ENCODE measurements at regions not wholly inside any gene's neighbourhood (a gene's known extent, or its start where the extent isn't known, plus 50 kb on each side); places are given as distances from the start of the nearest gene placed in this dataset.

DNA sequence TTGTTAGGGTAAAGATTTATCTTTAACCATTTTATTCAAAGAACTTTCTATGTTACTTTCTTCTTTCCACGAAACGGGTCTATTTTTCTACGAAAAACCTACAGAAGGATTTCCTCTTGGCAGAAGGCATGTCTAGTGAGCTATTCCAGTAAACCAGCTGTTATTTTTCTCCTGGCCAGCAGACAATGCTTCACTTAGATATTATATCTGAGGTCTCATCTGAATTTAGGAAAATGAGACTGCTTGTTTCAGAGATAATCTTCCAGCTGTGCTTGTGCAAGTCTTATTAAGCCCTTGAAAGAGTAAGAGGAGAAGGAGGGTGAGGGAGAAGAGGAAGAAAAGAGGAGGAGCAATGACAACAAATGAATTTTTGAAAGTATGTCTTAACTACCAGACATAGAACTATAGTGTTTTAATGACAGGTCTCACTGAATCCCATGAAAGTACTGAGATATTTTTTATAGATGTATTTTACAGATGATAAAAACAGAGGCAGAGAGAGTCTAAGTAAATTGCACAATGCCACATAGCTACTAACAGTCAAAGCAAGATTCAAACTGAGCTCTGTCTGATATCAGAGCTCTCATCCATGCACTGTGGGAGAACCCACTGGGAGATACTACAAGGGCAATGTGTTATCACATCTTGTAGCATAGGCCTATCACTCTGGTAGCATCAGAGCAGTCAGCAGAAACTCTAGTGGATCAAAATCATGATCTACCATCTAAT lies 54.6 kb upstream of the SAMSN1 start (continued):
- TF ChIP-seq, protein P1, sequence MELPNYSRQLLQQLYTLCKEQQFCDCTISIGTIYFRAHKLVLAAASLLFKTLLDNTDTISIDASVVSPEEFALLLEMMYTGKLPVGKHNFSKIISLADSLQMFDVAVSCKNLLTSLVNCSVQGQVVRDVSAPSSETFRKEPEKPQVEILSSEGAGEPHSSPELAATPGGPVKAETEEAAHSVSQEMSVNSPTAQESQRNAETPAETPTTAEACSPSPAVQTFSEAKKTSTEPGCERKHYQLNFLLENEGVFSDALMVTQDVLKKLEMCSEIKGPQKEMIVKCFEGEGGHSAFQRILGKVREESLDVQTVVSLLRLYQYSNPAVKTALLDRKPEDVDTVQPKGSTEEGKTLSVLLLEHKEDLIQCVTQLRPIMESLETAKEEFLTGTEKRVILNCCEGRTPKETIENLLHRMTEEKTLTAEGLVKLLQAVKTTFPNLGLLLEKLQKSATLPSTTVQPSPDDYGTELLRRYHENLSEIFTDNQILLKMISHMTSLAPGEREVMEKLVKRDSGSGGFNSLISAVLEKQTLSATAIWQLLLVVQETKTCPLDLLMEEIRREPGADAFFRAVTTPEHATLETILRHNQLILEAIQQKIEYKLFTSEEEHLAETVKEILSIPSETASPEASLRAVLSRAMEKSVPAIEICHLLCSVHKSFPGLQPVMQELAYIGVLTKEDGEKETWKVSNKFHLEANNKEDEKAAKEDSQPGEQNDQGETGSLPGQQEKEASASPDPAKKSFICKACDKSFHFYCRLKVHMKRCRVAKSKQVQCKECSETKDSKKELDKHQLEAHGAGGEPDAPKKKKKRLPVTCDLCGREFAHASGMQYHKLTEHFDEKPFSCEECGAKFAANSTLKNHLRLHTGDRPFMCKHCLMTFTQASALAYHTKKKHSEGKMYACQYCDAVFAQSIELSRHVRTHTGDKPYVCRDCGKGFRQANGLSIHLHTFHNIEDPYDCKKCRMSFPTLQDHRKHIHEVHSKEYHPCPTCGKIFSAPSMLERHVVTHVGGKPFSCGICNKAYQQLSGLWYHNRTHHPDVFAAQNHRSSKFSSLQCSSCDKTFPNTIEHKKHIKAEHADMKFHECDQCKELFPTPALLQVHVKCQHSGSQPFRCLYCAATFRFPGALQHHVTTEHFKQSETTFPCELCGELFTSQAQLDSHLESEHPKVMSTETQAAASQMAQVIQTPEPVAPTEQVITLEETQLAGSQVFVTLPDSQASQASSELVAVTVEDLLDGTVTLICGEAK (IDR thresholded peaks at IDR 0.05): 0 out of 2 replicates have a peak, but pooled peaks have one; percentile 13
- TF ChIP-seq, protein P1 (CRISPR knock-in tag; IDR thresholded peaks at IDR 0.05): no peak
- TF ChIP-seq ZNF77 (CRISPR knock-in tag; IDR thresholded peaks at IDR 0.05) (no peak), DPF2 (IDR thresholded peaks at IDR 0.05) (peak; percentile 38; the same call in 1 of the 2 replicates), NCOA2 (IDR thresholded peaks at IDR 0.05; ENCODE audit: partially characterized antibody in 2 of 2) (peak in 1 of 2 experiments; percentile 31), HDAC3 (IDR thresholded peaks at IDR 0.05; ENCODE audit: borderline replicate concordance, partially characterized antibody) (peak; percentile 62), JUND (IDR thresholded peaks at IDR 0.05; ENCODE audit: borderline replicate concordance, low read depth, low read length) (peak; percentile 20; the same call in 1 of the 2 replicates), JUND (tag; IDR thresholded peaks at IDR 0.05; ENCODE audit: borderline replicate concordance, low read depth, low read length) (no peak; the same call in 2 of the 3 replicates), RBM39 (optimal IDR thresholded peaks at IDR 0.05; ENCODE audit: low read depth, low read length) (no peak), ZNF217 (CRISPR knock-in tag; IDR thresholded peaks at IDR 0.05) (no peak)
- TF ChIP-seq, protein P2, sequence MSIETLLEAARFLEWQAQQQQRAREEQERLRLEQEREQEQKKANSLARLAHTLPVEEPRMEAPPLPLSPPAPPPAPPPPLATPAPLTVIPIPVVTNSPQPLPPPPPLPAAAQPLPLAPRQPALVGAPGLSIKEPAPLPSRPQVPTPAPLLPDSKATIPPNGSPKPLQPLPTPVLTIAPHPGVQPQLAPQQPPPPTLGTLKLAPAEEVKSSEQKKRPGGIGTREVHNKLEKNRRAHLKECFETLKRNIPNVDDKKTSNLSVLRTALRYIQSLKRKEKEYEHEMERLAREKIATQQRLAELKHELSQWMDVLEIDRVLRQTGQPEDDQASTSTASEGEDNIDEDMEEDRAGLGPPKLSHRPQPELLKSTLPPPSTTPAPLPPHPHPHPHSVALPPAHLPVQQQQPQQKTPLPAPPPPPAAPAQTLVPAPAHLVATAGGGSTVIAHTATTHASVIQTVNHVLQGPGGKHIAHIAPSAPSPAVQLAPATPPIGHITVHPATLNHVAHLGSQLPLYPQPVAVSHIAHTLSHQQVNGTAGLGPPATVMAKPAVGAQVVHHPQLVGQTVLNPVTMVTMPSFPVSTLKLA (conservative IDR thresholded peaks at IDR 0.05): 0 out of 4 replicates have a peak, but pooled peaks have one; percentile 10 to 20
- TF ChIP-seq, protein P3, sequence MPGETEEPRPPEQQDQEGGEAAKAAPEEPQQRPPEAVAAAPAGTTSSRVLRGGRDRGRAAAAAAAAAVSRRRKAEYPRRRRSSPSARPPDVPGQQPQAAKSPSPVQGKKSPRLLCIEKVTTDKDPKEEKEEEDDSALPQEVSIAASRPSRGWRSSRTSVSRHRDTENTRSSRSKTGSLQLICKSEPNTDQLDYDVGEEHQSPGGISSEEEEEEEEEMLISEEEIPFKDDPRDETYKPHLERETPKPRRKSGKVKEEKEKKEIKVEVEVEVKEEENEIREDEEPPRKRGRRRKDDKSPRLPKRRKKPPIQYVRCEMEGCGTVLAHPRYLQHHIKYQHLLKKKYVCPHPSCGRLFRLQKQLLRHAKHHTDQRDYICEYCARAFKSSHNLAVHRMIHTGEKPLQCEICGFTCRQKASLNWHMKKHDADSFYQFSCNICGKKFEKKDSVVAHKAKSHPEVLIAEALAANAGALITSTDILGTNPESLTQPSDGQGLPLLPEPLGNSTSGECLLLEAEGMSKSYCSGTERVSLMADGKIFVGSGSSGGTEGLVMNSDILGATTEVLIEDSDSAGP (CRISPR knock-in tag; IDR thresholded peaks at IDR 0.05): no peak

Data from K562 (cell line).